OCI-LY7 (cell line): ENCODE measurements at regions not wholly inside any gene's neighbourhood (a gene's known extent, or its start where the extent isn't known, plus 50 kb on each side); places are given as distances from the start of the nearest gene placed in this dataset.

Experiments
- BruUV-seq: library from RNA; stranded (reverse); fragments of 400-500 nt; replicated peaks from 2 replicates; lab custom pipeline; 2021; lab: Mats Ljungman, UMichigan
- CTCF ChIA-PET: fragments of 300-600 bp; sonication (Branson Sonifier 250); formaldehyde crosslinking; loops from one replicate; lab custom pipeline; 2022; ENCODE audit warnings: antibody characterized with exemption; ENCODE audit not compliant: unreplicated experiment; lab: Charles Lee
- POLR2A ChIA-PET: fragments of 300-600 bp; sonication (Branson Sonifier 250); formaldehyde crosslinking; loops from one replicate; lab custom pipeline; 2022; ENCODE audit warnings: antibody characterized with exemption; lab: Charles Lee
- DNase-seq: peaks from one replicate; pipeline ENCODE4 v3.0.0-alpha.2; 2015; ENCODE audit warnings: low spot score
- H2AFZ ChIP-seq: fragments of 200-600 bp; sonication (generic), shearing (Covaris generic); 2 replicates; pipeline ENCODE4 v1.6.1; 2014; ENCODE audit warnings: mild to moderate bottlenecking, antibody characterized with exemption, low read length, moderate library complexity
- H3K27ac ChIP-seq: fragments of 200-600 bp; sonication (generic); 2 replicates; pipeline ENCODE4 v1.5.1; 2014; ENCODE audit warnings: mixed run types, low read depth, mild to moderate bottlenecking, moderate library complexity, low read length, inconsistent platforms; ENCODE audit not compliant: poor library complexity, severe bottlenecking
- H3K36me3 ChIP-seq: fragments of 200-600 bp; sonication (generic); 2 replicates; pipeline ENCODE4 v1.6.1; 2014; ENCODE audit warnings: mild to moderate bottlenecking, antibody characterized with exemption, low read length, moderate library complexity, mixed read lengths; ENCODE audit not compliant: insufficient read depth
- H3K4me1 ChIP-seq: fragments of 200-600 bp; sonication (generic); 2 replicates; pipeline ENCODE4 v1.5.1; 2014; ENCODE audit warnings: mild to moderate bottlenecking, low read length; ENCODE audit not compliant: insufficient read depth, poor library complexity, severe bottlenecking
- H3K4me2 ChIP-seq: fragments of 200-600 bp; sonication (generic); 2 replicates; pipeline ENCODE4 v1.6.1; 2014; ENCODE audit warnings: mild to moderate bottlenecking, low read length
- H3K4me3 ChIP-seq: fragments of 200-600 bp; sonication (generic); 2 replicates; pipeline ENCODE4 v1.5.1; 2014; ENCODE audit warnings: mild to moderate bottlenecking, low read depth, low read length; ENCODE audit not compliant: poor library complexity, severe bottlenecking
- H3K79me2 ChIP-seq: fragments of 200-600 bp; sonication (generic); 2 replicates; pipeline ENCODE4 v1.6.1; 2016; ENCODE audit warnings: low read depth, mild to moderate bottlenecking, low read length, moderate library complexity, mixed read lengths; ENCODE audit not compliant: insufficient read depth
- H3K9me2 ChIP-seq: fragments of 200-600 bp; sonication (generic); 2 replicates; pipeline ENCODE4 v1.6.1; 2016; ENCODE audit warnings: mild to moderate bottlenecking, low read length, mixed read lengths; ENCODE audit not compliant: insufficient read depth
- H3K9me3 ChIP-seq: fragments of 200-600 bp; sonication (generic); 2 replicates; pipeline ENCODE4 v1.6.1; 2014; ENCODE audit warnings: mild to moderate bottlenecking, mixed run types, low read length, mixed read lengths
- H4K20me1 ChIP-seq: fragments of 200-600 bp; sonication (generic); 2 replicates; pipeline ENCODE4 v1.6.1; 2014; ENCODE audit warnings: mild to moderate bottlenecking, antibody characterized with exemption, low read length, moderate library complexity, mixed read lengths; ENCODE audit not compliant: insufficient read depth
- CTCF ChIP-seq: fragments of 200-600 bp; sonication (generic); conservative IDR thresholded peaks from 2 replicates; pipeline ENCODE4 v1.5.1; 2014; ENCODE audit warnings: mild to moderate bottlenecking, antibody characterized with exemption, low read length, moderate library complexity, mixed read lengths
- EZH2phosphoT487 ChIP-seq: fragments of 200-600 bp; sonication (generic); IDR thresholded peaks from 2 replicates; pipeline ENCODE4 v1.6.1; 2018; ENCODE audit warnings: low read depth, borderline replicate concordance, mild to moderate bottlenecking, mixed run types, antibody characterized with exemption, low read length, moderate library complexity, mixed read lengths
- intact Hi-C: fragments of 100-400 bp; cut with micrococcal nuclease; formaldehyde crosslinking; loops from one replicate; pipeline ENCODE4 v1.10.0; 2022; ENCODE audit not compliant: unreplicated experiment

GRCh38 chr9:80804873-80805272 lies 884.5 kb downstream of the TLE1 start:
- no peaks in the 10 kb centered on the region for H3K79me2 ChIP-seq
- POLR2A ChIA-PET = no interaction called here
- no peak overlapping the region for H3K4me2 ChIP-seq
- no peaks in the 10 kb centered on the region for H3K4me1 ChIP-seq
- H3K27ac ChIP-seq = no peak overlapping the region
- intact Hi-C loops = no loop called here
- BruUV-seq = no TSS peak
- no peak overlapping the region for H3K4me3 ChIP-seq
- CTCF ChIA-PET = no interaction called here
- no peaks in the 10 kb centered on the region for H3K36me3 ChIP-seq
- H3K9me3 ChIP-seq = no peaks in the 10 kb centered on the region
- no peak overlapping the region for H2AFZ ChIP-seq
- no peak for DNase-seq
- H3K9me2 ChIP-seq = no peaks in the 10 kb centered on the region
- H4K20me1 ChIP-seq = no peaks in the 10 kb centered on the region
- no peak for TF ChIP-seq CTCF
- TF ChIP-seq EZH2phosphoT487 = no peak

- Histone ChIP-seq H4K20me1 (no peaks in the 10 kb centered on the region), H3K9me3 (no peaks in the 10 kb centered on the region), H2AFZ (no peak overlapping the region), H3K4me3 (no peak overlapping the region), H3K36me3 (no peaks in the 10 kb centered on the region), H3K79me2 (no peaks in the 10 kb centered on the region), H3K9me2 (no peaks in the 10 kb centered on the region), H3K4me2 (no peak overlapping the region), H3K27ac (no peak overlapping the region), H3K4me1 (no peaks in the 10 kb centered on the region)
- TF ChIP-seq EZH2phosphoT487 = no peak
- TF ChIP-seq CTCF = no peak
- intact Hi-C loops = no loop called here
- ChIA-PET CTCF (no interaction called here), POLR2A (interaction anchor here (0.7 kb wide), 1 partner anchor 9 kb away, joined by 3 read pairs; no protein-coding TSS in a partner anchor)
- BruUV-seq = no TSS peak
- no peak for DNase-seq
Observed at GRCh38 chr9:80797831-80798688, 891.3 kb downstream of the TLE1 start.
